ENCODE measurements at regions not wholly inside any gene's neighbourhood (a gene's known extent, or its start where the extent isn't known, plus 50 kb on each side); places are given as distances from the start of the nearest gene placed in this dataset.

DNA sequence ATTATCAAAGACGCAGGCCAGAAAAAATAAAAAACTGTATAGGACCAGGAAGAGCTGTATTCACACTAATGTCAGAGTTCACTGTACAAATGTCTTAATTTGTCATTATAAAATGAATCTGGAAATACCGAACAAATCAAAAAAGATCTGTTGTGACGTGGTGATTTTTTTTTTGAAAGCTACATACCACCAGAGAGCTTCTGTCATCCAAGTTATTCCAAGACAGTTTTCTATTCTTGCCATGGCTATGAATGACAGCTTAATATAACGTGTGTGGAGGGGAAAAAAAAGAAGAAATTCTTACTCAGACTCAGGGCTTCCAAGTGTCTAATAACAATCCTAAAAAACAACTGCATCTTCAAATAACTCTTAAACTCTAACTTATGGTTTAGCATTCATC lies 328.8 kb upstream of the BTBD3 start:
- Histone ChIP-seq H3K4me3 (no peak overlapping the region), H3K27ac (no peak overlapping the region), H3K9me3 (peaks cover 0 to 2% (median 0%) of the 10 kb centered on the region in 4 donors), H3K36me3 (no peaks in the 10 kb centered on the region), H3K4me1 (no peaks in the 10 kb centered on the region), H3K27me3 (no peaks in the 10 kb centered on the region)
- no peak for DNase-seq
- TF ChIP-seq, protein P1, sequence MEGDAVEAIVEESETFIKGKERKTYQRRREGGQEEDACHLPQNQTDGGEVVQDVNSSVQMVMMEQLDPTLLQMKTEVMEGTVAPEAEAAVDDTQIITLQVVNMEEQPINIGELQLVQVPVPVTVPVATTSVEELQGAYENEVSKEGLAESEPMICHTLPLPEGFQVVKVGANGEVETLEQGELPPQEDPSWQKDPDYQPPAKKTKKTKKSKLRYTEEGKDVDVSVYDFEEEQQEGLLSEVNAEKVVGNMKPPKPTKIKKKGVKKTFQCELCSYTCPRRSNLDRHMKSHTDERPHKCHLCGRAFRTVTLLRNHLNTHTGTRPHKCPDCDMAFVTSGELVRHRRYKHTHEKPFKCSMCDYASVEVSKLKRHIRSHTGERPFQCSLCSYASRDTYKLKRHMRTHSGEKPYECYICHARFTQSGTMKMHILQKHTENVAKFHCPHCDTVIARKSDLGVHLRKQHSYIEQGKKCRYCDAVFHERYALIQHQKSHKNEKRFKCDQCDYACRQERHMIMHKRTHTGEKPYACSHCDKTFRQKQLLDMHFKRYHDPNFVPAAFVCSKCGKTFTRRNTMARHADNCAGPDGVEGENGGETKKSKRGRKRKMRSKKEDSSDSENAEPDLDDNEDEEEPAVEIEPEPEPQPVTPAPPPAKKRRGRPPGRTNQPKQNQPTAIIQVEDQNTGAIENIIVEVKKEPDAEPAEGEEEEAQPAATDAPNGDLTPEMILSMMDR (IDR thresholded peaks at IDR 0.05), result no peak
- intact Hi-C loops (cut with DNase I), result no loop called here
- WGBS, 2 donors, result 80 to 83% methylated on average over 4 of the region's 4 CpGs

DNA sequence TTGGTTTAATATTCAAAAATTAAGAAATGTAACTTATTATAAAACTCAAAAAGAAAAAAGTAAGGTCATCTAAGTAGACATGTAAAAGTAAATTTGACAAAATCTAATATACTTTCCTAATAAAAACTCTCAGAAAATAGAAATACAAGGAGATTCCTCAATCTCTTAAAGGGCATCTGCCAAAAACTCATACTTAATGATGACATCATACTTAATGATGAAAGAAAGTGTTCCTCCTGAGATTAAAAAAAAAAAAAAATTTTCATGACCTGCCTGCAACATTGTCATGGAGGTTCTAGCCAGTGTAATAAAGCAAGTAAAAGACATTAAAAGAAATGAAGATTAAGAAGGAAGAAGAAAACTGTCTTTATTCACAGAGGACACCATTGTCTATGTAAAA lies 325.7 kb upstream of the BTBD3 start:
- intact Hi-C loops (cut with DNase I), result no loop called here
- no peak for DNase-seq
- no peak for TF ChIP-seq EP300 (IDR thresholded peaks at IDR 0.05)
- TF ChIP-seq POLR2A (IDR thresholded peaks at IDR 0.05), result no peak
- TF ChIP-seq, protein P1 (IDR thresholded peaks at IDR 0.05), result no peak
- TF ChIP-seq POLR2AphosphoS5 (IDR thresholded peaks at IDR 0.05), result no peak
- H3K9me3 ChIP-seq, result peaks cover 0 to 2% (median 0%) of the 10 kb centered on the region in 4 donors
- H3K27ac ChIP-seq, result no peak overlapping the region
- H3K27me3 ChIP-seq, result no peaks in the 10 kb centered on the region
- H3K4me3 ChIP-seq, result no peak overlapping the region
- H3K4me1 ChIP-seq, result no peaks in the 10 kb centered on the region
- H3K36me3 ChIP-seq, result no peaks in the 10 kb centered on the region

DNA sequence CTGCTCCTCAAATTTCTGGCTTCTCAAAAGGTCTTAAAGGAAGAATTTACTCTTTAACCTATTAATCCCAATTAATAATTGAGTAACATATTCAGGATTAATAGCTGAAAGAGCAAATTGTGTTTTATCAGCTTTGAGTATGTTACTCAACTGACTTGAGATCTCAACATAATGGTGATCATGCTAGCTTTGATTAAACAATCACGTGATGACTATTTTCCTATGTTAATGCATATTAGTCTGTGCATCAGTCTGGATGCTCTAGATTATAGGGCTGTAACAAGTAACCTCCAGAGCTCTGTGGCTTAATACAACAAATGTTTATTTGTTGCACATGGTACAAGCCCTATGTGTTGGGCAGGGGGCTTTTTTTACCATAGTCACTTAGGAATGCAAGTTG lies 313.4 kb upstream of the BTBD3 start:
- no peaks in the 10 kb centered on the region for H3K27me3 ChIP-seq
- intact Hi-C loops (cut with DNase I), result no loop called here
- WGBS, 2 donors, result 87 to 89% methylated on average over 1 of the region's 1 CpG

DNA sequence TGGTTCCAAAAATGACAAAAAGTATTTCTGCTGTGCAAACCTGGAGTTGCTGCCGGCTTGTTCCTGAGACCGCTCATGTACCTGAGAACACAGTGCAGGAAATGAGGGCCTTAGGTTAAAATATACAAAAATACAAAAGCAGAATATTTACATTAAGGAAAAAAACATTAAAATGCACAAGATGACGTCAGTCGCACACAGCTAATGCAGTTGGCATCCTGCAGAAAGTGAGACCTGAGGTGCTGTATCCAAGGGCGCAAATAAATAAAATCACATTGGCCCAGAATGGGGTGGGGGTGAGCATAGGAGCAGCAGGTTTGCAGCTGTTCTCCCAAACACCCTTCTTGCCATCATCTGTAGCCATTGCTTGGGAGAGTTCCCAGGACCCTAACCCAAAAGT lies 310.6 kb upstream of the BTBD3 start:
- H3K27me3 ChIP-seq, result no peaks in the 10 kb centered on the region
- intact Hi-C loops (cut with DNase I), result no loop called here
- no peak for DNase-seq

More for the DNA sequence above, 313.4 kb upstream of the BTBD3 start:
- Histone ChIP-seq H3K4me1 (no peaks in the 10 kb centered on the region), H3K4me3 (no peak overlapping the region), H3K27ac (no peak overlapping the region), H3K36me3 (no peaks in the 10 kb centered on the region), H3K9me3 (peaks cover 0 to 2% (median 0%) of the 10 kb centered on the region in 4 donors)
- TF ChIP-seq, protein P1 (IDR thresholded peaks at IDR 0.05), result no peak
- no peak for TF ChIP-seq POLR2AphosphoS5 (IDR thresholded peaks at IDR 0.05)
- TF ChIP-seq EP300 (IDR thresholded peaks at IDR 0.05), result no peak
- DNase-seq, result no peak

DNA sequence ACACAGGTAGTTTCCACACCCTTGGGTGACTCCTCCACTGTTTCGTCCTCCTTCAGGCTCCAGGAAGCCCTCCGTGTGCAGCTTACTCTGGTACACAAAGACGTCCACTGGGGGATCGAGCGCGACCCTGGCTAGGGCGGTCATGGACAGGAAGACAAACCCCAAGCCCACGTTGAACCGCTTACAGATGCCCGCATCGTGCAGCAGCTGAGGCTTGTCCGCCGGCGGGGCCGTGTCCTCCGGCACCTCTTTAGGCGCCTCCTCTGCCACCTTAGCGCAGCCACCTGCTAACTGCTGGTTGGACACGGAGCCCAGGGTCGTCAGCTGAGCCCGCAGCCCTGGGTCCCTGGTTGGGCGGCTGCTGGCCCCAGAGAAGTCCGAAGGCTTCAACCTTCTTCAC lies 309.0 kb upstream of the BTBD3 start:
- no peaks in the 10 kb centered on the region for H3K36me3 ChIP-seq
- no peak for TF ChIP-seq EP300 (IDR thresholded peaks at IDR 0.05)
- no peak for TF ChIP-seq POLR2A (IDR thresholded peaks at IDR 0.05)
- no peak for TF ChIP-seq POLR2AphosphoS5 (IDR thresholded peaks at IDR 0.05)
- TF ChIP-seq, protein P1 (IDR thresholded peaks at IDR 0.05), result no peak
- 96% methylated on average over 23 of the region's 23 CpGs for WGBS, 2 donors
- no peaks in the 10 kb centered on the region for H3K9me3 ChIP-seq
- H3K27me3 ChIP-seq, result no peaks in the 10 kb centered on the region
- H3K4me3 ChIP-seq, result no peak overlapping the region
- intact Hi-C loops (cut with DNase I), result no loop called here
- DNase-seq, result no peak
- H3K27ac ChIP-seq, result no peak overlapping the region
- H3K4me1 ChIP-seq, result no peaks in the 10 kb centered on the region

More for the DNA sequence above, 310.6 kb upstream of the BTBD3 start:
- no peak overlapping the region for H3K4me3 ChIP-seq
- no peaks in the 10 kb centered on the region for H3K9me3 ChIP-seq
- no peaks in the 10 kb centered on the region for H3K36me3 ChIP-seq
- H3K4me1 ChIP-seq, result no peaks in the 10 kb centered on the region
- no peak overlapping the region for H3K27ac ChIP-seq
- 95 to 97% methylated on average over 5 of the region's 5 CpGs for WGBS, 2 donors
- no peak for TF ChIP-seq POLR2A (IDR thresholded peaks at IDR 0.05)
- TF ChIP-seq, protein P1 (IDR thresholded peaks at IDR 0.05), result no peak
- TF ChIP-seq EP300 (IDR thresholded peaks at IDR 0.05), result no peak
- TF ChIP-seq POLR2AphosphoS5 (IDR thresholded peaks at IDR 0.05), result no peak

Data from sigmoid colon (tissue), 6 donors.